Activated naive CD4-positive, alpha-beta T cell treated with anti-CD3 and anti-CD28 coated beads, Interleukin-2, amount 10 ng/mL, durations not matched to agents 7 days and 5 days (primary cell): ENCODE measurements at regions not wholly inside any gene's neighbourhood (a gene's known extent, or its start where the extent isn't known, plus 50 kb on each side); places are given as distances from the start of the nearest gene placed in this dataset.
"Not testable (repeated sequence)": the region's sequence is repeated elsewhere in the genome, so short reads cannot be mapped to it uniquely, and the experiment has no call there.

Experiments
- CTCF ChIA-PET: fragments of 350-600 bp; sonication (Branson Sonifier 250); formaldehyde crosslinking; loops from one replicate; lab custom pipeline; 2021; ENCODE audit warnings: antibody characterized with exemption; lab: Charles Lee
- DNase-seq: peaks from one replicate; pipeline ENCODE4 v3.0.0-alpha.2; 2020
- H3K27ac Mint-ChIP-seq: one replicate; pipeline ENCODE4 v1.8.0; 2021; ENCODE audit warnings: mild to moderate bottlenecking, moderate library complexity, mixed read lengths
- H3K27me3 Mint-ChIP-seq: one replicate; pipeline ENCODE4 v1.8.0; 2021; ENCODE audit warnings: mild to moderate bottlenecking, mixed read lengths
- H3K36me3 Mint-ChIP-seq: one replicate; pipeline ENCODE4 v1.8.0; 2021; ENCODE audit warnings: mixed read lengths
- H3K4me1 Mint-ChIP-seq: one replicate; pipeline ENCODE4 v1.8.0; 2021; ENCODE audit warnings: mixed read lengths
- H3K4me3 Mint-ChIP-seq: one replicate; pipeline ENCODE4 v1.8.0; 2021; ENCODE audit warnings: mild to moderate bottlenecking, moderate library complexity, mixed read lengths
- H3K9me3 Mint-ChIP-seq: one replicate; pipeline ENCODE4 v1.8.0; 2021; ENCODE audit warnings: mixed read lengths

DNA sequence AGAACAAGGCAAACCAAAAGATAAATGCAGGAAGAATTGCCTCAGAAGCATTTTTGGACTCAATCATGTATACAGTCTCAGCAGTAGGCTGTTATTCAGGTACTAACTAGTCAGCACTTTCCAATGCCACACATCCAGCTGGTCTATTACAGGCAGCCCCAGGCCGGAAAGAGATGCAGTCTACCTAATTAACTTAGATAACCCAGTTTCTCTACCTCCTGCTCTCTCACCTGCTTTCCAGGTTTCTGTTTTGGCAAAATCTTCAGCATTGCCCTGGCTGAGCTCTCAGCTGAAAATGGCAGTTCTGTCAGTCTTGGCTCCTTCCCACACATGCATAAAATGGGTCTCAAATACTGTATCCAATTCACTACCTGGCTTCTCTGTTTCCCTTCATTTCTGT is 101.3 kb upstream of the UFL1 start:
- Mint-ChIP-seq H3K27me3 (no peaks in the 10 kb centered on the region), H3K9me3 (peaks cover 4% of the 10 kb centered on the region), H3K4me3 (no peak overlapping the region), H3K36me3 (no peaks in the 10 kb centered on the region), H3K27ac (no peak overlapping the region), H3K4me1 (no peaks in the 10 kb centered on the region)
- no peak for DNase-seq
- CTCF ChIA-PET = no interaction called here

GRCh38 chr6:96433950-96434349 is 87.7 kb upstream of the UFL1 start:
- H3K9me3 Mint-ChIP-seq = peaks cover 7% of the 10 kb centered on the region
- CTCF ChIA-PET = no interaction called here
- no peak for DNase-seq
- H3K27me3 Mint-ChIP-seq = no peaks in the 10 kb centered on the region
- no peaks in the 10 kb centered on the region for H3K36me3 Mint-ChIP-seq
- no peak overlapping the region for H3K27ac Mint-ChIP-seq
- H3K4me1 Mint-ChIP-seq = no peaks in the 10 kb centered on the region
- no peak overlapping the region for H3K4me3 Mint-ChIP-seq

- Mint-ChIP-seq H3K4me3 (no peak overlapping the region), H3K4me1 (no peaks in the 10 kb centered on the region), H3K27me3 (no peaks in the 10 kb centered on the region), H3K36me3 (no peaks in the 10 kb centered on the region), H3K9me3 (peaks cover 4% of the 10 kb centered on the region), H3K27ac (no peak overlapping the region)
- no peak for DNase-seq
- CTCF ChIA-PET = no interaction called here
Observed at GRCh38 chr6:96436398-96436797, 85.2 kb upstream of the UFL1 start.

GRCh38 chr6:96437228-96437627 is 84.4 kb upstream of the UFL1 start:
- CTCF ChIA-PET, H3K9me3 Mint-ChIP-seq, H3K4me1 Mint-ChIP-seq, DNase-seq, H3K27ac Mint-ChIP-seq, H3K27me3 Mint-ChIP-seq, H3K36me3 Mint-ChIP-seq, H3K4me3 Mint-ChIP-seq: not testable (repeated sequence)

GRCh38 chr6:96450082-96450769 is 71.4 kb upstream of the UFL1 start:
- CTCF ChIA-PET = no interaction called here

DNA sequence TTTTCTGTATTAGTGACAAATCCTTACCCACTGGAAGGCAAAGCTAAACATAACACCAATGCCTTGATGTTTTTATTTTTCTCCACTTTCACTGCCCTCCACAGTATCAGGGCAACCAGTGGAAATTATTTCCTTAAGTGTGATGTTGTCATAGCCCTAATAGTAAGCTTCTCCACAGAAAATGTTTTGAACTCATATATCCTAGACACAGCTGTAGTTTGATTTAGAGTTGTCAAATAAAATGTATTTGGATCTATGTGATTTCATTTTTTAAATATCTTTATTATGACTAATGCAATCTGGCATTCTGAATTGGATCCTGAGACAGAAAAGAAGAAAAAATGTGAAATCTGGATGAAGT is 70.9 kb upstream of the UFL1 start:
- Mint-ChIP-seq H3K4me3 (no peak overlapping the region), H3K36me3 (no peaks in the 10 kb centered on the region), H3K27me3 (no peaks in the 10 kb centered on the region), H3K9me3 (peaks cover 2% of the 10 kb centered on the region), H3K27ac (no peak overlapping the region), H3K4me1 (no peaks in the 10 kb centered on the region)
- CTCF ChIA-PET = no interaction called here
- DNase-seq = no peak

More at GRCh38 chr6:96450082-96450769, 71.4 kb upstream of the UFL1 start:
- Mint-ChIP-seq H3K4me1 (no peaks in the 10 kb centered on the region), H3K27me3 (no peaks in the 10 kb centered on the region), H3K36me3 (no peaks in the 10 kb centered on the region), H3K9me3 (peaks cover 2% of the 10 kb centered on the region), H3K27ac (no peak overlapping the region), H3K4me3 (no peak overlapping the region)
- no peak for DNase-seq

DNA sequence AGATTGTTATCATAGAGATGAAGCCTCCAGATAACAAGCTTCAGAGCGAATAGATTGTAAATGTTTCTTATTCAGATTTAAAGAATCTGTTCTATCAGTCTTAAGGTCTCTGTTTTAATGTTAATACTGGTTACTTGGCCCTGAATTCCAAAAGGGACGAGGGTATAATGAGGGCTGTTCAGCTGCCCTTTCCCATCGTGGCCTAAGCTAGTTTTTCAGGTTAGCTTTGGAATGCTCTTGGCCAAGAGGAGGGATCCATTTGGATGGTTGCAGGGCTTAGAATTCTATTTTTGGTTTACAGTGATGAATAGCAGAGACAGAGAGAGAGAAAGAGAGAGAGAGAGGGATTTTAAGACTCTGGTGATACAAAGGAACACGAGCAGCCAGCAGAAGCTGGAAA is 62.8 kb upstream of the UFL1 start:
- Mint-ChIP-seq H3K27me3 (no peaks in the 10 kb centered on the region), H3K27ac (no peak overlapping the region), H3K36me3 (no peaks in the 10 kb centered on the region), H3K9me3 (no peaks in the 10 kb centered on the region), H3K4me1 (no peaks in the 10 kb centered on the region), H3K4me3 (no peak overlapping the region)
- CTCF ChIA-PET = no interaction called here
- no peak for DNase-seq

- CTCF ChIA-PET = no interaction called here
- Mint-ChIP-seq H3K27ac (no peak overlapping the region), H3K9me3 (no peaks in the 10 kb centered on the region), H3K4me3 (no peak overlapping the region), H3K27me3 (no peaks in the 10 kb centered on the region), H3K4me1 (peaks cover 7% of the 10 kb centered on the region), H3K36me3 (no peaks in the 10 kb centered on the region)
- DNase-seq = no peak
Observed at GRCh38 chr6:96460052-96460700, 61.4 kb upstream of the UFL1 start.

DNA sequence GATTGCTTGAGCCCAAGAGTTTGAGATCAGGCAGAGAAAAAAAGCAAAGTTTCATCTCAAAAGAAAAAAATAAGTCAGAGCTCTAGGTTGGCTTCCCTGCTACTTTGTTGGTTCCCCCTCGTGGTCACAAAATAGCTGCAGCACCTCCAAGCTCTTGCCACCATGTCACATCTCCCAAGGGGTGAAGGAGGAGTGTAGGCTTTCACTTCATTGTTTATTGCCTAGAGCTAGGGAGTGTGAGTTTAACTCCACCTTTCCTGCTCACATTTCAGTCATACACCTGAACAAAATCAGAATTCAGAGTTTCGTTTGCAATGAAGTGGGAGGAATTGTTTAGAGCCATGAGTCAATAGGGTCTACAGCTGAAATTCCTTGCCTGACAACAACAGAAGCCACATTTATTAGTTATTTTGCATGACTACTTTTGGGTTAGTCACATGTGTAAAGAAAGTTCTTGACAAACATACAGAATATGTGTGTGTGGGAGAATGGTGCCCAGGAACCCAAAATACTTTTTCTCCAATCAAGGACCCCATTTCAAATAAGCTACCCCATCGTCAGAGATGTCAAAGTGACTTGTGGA is 56.2 kb upstream of the UFL1 start:
- H3K36me3 Mint-ChIP-seq = no peaks in the 10 kb centered on the region
- CTCF ChIA-PET = no interaction called here
- peaks cover 30% of the 10 kb centered on the region for H3K4me1 Mint-ChIP-seq
- DNase-seq = no peak
- H3K9me3 Mint-ChIP-seq = no peaks in the 10 kb centered on the region
- no peak overlapping the region for H3K27ac Mint-ChIP-seq
- H3K4me3 Mint-ChIP-seq = no peak overlapping the region
- no peaks in the 10 kb centered on the region for H3K27me3 Mint-ChIP-seq

DNA sequence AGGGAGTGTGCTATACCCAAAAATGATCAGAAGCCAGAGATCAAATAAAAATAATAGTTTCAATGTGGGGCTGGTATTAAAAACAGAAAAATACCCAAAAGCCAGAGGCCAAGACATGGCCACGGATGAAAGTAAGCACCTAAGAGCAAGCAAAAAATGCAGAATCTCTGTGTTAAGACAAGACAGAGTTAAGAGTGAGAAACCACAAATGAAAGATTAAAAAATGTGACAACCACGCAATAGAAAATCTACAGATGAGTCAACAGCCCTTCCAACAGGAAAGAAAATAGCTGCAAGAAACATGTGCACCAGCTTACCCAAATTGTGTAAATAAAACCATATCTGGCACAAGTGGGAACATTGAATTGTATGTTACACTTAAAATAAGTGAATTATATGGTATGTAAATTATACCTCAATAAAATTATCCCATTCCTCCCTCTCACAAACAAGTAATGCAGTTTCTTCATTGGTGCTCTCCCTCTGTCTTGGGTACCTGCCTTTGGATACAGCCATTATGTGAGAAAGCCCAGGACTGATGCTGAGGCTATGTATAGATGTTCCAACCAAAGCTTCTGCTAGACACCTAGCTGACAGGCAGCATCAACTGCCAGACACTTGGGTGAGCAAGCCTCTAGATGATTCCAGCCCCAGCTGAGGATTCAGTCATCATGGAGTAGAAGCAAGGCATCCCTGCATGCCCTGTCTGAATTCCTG is 55.3 kb upstream of the UFL1 start:
- CTCF ChIA-PET = no interaction called here
- no peak for DNase-seq
- no peaks in the 10 kb centered on the region for H3K36me3 Mint-ChIP-seq

GRCh38 chr6:96467814-96468213 is 53.8 kb upstream of the UFL1 start:
- Mint-ChIP-seq H3K9me3 (no peaks in the 10 kb centered on the region), H3K4me3 (no peak overlapping the region), H3K36me3 (no peaks in the 10 kb centered on the region), H3K27ac (no peak overlapping the region), H3K27me3 (no peaks in the 10 kb centered on the region), H3K4me1 (peaks cover 30% of the 10 kb centered on the region)
- CTCF ChIA-PET = interaction anchor here (0.5 to 2.0 kb wide), 2 partner anchors 11 to 592 kb away, joined by 3 to 6 read pairs; no protein-coding TSS in a partner anchor
- no peak for DNase-seq

More for the DNA sequence above, 55.3 kb upstream of the UFL1 start:
- no peak overlapping the region for H3K27ac Mint-ChIP-seq
- H3K27me3 Mint-ChIP-seq = no peaks in the 10 kb centered on the region
- peaks cover 30% of the 10 kb centered on the region for H3K4me1 Mint-ChIP-seq
- no peak overlapping the region for H3K4me3 Mint-ChIP-seq
- H3K9me3 Mint-ChIP-seq = no peaks in the 10 kb centered on the region

DNA sequence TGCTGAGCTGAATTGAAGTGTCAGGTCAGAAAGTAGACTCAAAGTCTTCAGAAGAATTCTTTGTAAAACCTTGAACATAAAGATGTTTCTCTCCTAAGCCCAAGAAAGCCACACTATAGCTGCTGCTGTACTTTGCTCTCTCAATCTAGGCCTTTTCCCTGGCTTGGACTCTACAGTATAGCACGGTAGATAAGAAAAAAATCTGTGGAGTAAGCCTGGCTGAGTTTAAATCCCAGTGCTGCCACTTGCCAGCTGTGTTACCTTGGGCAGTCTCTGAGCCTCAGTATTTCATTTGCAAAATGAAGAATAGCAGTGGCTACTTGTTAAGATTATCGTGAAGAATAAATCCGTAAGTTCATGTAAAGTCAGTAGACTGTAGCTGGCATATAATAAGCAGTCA is 53.3 kb upstream of the UFL1 start:
- H3K9me3 Mint-ChIP-seq = no peaks in the 10 kb centered on the region
- H3K27ac Mint-ChIP-seq = no peak overlapping the region
- DNase-seq = no peak
- no peaks in the 10 kb centered on the region for H3K27me3 Mint-ChIP-seq
- H3K4me3 Mint-ChIP-seq = no peak overlapping the region
- no peaks in the 10 kb centered on the region for H3K36me3 Mint-ChIP-seq
- CTCF ChIA-PET = interaction anchor here (0.5 to 2.0 kb wide), 2 partner anchors 12 to 591 kb away, joined by 3 to 6 read pairs; no protein-coding TSS in a partner anchor
- H3K4me1 Mint-ChIP-seq = peaks cover 30% of the 10 kb centered on the region

DNA sequence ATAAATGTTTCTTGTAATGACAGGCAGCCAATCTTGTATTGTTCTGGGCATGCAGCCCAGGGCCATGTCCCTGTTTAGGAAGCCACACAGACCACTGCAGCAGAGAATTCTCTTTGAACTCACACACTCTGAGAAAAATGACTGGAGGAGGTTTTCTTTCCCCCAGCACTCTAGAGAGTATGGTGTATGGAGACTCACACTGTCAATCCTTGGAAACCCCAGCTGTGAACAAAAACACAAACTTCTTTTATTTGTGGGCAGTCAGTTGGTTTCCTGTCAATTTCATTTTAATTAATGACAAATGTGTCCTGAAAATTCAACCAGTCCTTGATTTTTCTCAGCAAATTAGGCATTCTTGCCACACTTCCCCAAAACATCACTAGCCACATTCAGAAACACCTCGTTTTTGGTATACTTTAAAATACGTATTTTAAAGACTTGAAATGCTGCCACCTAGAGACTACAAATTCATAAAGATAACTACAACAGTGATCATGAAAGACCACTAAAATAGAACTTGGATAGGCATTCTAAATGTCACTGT is 52.9 kb upstream of the UFL1 start:
- Mint-ChIP-seq H3K9me3 (no peaks in the 10 kb centered on the region), H3K4me3 (no peak overlapping the region), H3K4me1 (peaks cover 30% of the 10 kb centered on the region), H3K36me3 (no peaks in the 10 kb centered on the region), H3K27ac (no peak overlapping the region), H3K27me3 (no peaks in the 10 kb centered on the region)
- CTCF ChIA-PET = interaction anchor here (2.0 kb wide), 1 partner anchor 12 kb away, joined by 6 read pairs; no protein-coding TSS in a partner anchor
- DNase-seq = no peak

DNA sequence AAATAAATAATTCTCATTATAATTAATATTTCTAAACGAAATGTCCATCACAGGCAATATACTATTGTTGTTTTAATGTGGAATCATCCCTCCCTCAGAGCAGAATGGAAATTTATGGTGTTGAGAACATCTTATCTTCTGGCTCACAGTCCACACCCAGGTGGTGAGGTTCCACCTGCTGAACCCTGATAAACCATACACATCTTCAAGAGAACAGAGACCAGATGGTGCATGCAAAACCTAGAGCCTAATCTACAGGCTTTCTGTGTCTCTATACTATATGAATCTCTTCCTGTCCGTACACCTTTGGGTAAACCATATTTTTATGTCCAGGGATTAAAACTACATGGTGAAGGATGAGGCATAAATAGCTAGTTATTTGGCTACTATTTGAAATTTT is 52.3 kb upstream of the UFL1 start:
- H3K27me3 Mint-ChIP-seq = peaks cover 5% of the 10 kb centered on the region
- H3K36me3 Mint-ChIP-seq = no peaks in the 10 kb centered on the region
- peaks cover 30% of the 10 kb centered on the region for H3K4me1 Mint-ChIP-seq
- no peak overlapping the region for H3K4me3 Mint-ChIP-seq
- CTCF ChIA-PET = no interaction called here
- no peak for DNase-seq
- H3K27ac Mint-ChIP-seq = no peak overlapping the region
- no peaks in the 10 kb centered on the region for H3K9me3 Mint-ChIP-seq
